Activated naive CD8-positive, alpha-beta T cell (primary cell): ENCODE measurements at regions not wholly inside any gene's neighbourhood (a gene's known extent, or its start where the extent isn't known, plus 50 kb on each side); places are given as distances from the start of the nearest gene placed in this dataset.
"Not testable (repeated sequence)": the region's sequence is repeated elsewhere in the genome, so short reads cannot be mapped to it uniquely, and the experiment has no call there.

ENCODE experiments used
- H3K27ac Mint-ChIP-seq: one replicate; pipeline ENCODE4 v1.8.0; 2021; ENCODE audit warnings: mixed read lengths
- H3K27me3 Mint-ChIP-seq: one replicate; pipeline ENCODE4 v1.8.0; 2021; ENCODE audit warnings: mixed read lengths
- H3K36me3 Mint-ChIP-seq: one replicate; pipeline ENCODE4 v1.8.0; 2021; ENCODE audit warnings: mixed read lengths
- H3K4me1 Mint-ChIP-seq: one replicate; pipeline ENCODE4 v1.8.0; 2021; ENCODE audit warnings: low read depth, mixed read lengths
- H3K4me3 Mint-ChIP-seq: one replicate; pipeline ENCODE4 v1.8.0; 2021; ENCODE audit warnings: mild to moderate bottlenecking, mixed read lengths
- H3K9me3 Mint-ChIP-seq: one replicate; pipeline ENCODE4 v1.8.0; 2021; ENCODE audit warnings: low read depth, mixed read lengths

- Mint-ChIP-seq H3K4me1 (peaks cover 5% of the 10 kb centered on the region), H3K36me3 (peaks cover 23% of the 10 kb centered on the region), H3K9me3 (no peaks in the 10 kb centered on the region), H3K27me3 (no peaks in the 10 kb centered on the region), H3K4me3 (no peak overlapping the region), H3K27ac (no peak overlapping the region)
Observed at GRCh38 chrX:74216421-74216820, 87.6 kb upstream of the ZCCHC13 start.

GRCh38 chrX:74211911-74212310, 92.1 kb upstream of the ZCCHC13 start:
- no peaks in the 10 kb centered on the region for H3K27me3 Mint-ChIP-seq
- peaks cover 17% of the 10 kb centered on the region for H3K36me3 Mint-ChIP-seq
- H3K9me3 Mint-ChIP-seq: no peaks in the 10 kb centered on the region
- no peak overlapping the region for H3K4me3 Mint-ChIP-seq
- no peak overlapping the region for H3K27ac Mint-ChIP-seq
- H3K4me1 Mint-ChIP-seq: no peaks in the 10 kb centered on the region

- H3K4me3 Mint-ChIP-seq: no peak overlapping the region
- H3K4me1 Mint-ChIP-seq: no peaks in the 10 kb centered on the region
- no peak overlapping the region for H3K27ac Mint-ChIP-seq
- no peaks in the 10 kb centered on the region for H3K27me3 Mint-ChIP-seq
- H3K36me3 Mint-ChIP-seq: peaks cover 6% of the 10 kb centered on the region
- no peaks in the 10 kb centered on the region for H3K9me3 Mint-ChIP-seq
Observed at GRCh38 chrX:74207539-74207938, 96.4 kb upstream of the ZCCHC13 start.

GRCh38 chrX:74195605-74196004, 108.4 kb upstream of the ZCCHC13 start:
- Mint-ChIP-seq H3K27ac (no peak overlapping the region), H3K27me3 (no peaks in the 10 kb centered on the region), H3K4me1 (no peaks in the 10 kb centered on the region), H3K9me3 (peaks cover 2% of the 10 kb centered on the region), H3K4me3 (no peak overlapping the region), H3K36me3 (peaks cover 2% of the 10 kb centered on the region)

GRCh38 chrX:74195120-74195519, 108.9 kb upstream of the ZCCHC13 start:
- Mint-ChIP-seq H3K27me3 (no peaks in the 10 kb centered on the region), H3K4me3 (no peak overlapping the region), H3K4me1 (no peaks in the 10 kb centered on the region), H3K9me3 (peaks cover 4% of the 10 kb centered on the region), H3K36me3 (peaks cover 2% of the 10 kb centered on the region), H3K27ac (no peak overlapping the region)

GRCh38 chrX:74187211-74187610, 116.8 kb upstream of the ZCCHC13 start:
- Mint-ChIP-seq H3K36me3 (peaks cover 2% of the 10 kb centered on the region), H3K27ac (no peak overlapping the region), H3K4me1 (no peaks in the 10 kb centered on the region), H3K4me3 (no peak overlapping the region), H3K27me3 (no peaks in the 10 kb centered on the region), H3K9me3 (peaks cover 4% of the 10 kb centered on the region)

- H3K4me3 Mint-ChIP-seq, H3K27me3 Mint-ChIP-seq, H3K4me1 Mint-ChIP-seq, H3K27ac Mint-ChIP-seq, H3K9me3 Mint-ChIP-seq, H3K36me3 Mint-ChIP-seq: not testable (repeated sequence)
Observed at GRCh38 chrX:74183047-74183446, 120.9 kb upstream of the ZCCHC13 start.

GRCh38 chrX:74181976-74182375, 122.0 kb upstream of the ZCCHC13 start:
- not testable (repeated sequence) for H3K4me3 Mint-ChIP-seq, H3K27me3 Mint-ChIP-seq, H3K36me3 Mint-ChIP-seq, H3K4me1 Mint-ChIP-seq, H3K27ac Mint-ChIP-seq, H3K9me3 Mint-ChIP-seq

- no peak overlapping the region for H3K27ac Mint-ChIP-seq
- H3K9me3 Mint-ChIP-seq: no peaks in the 10 kb centered on the region
- H3K36me3 Mint-ChIP-seq: peaks cover 2% of the 10 kb centered on the region
- H3K4me3 Mint-ChIP-seq: no peak overlapping the region
- no peaks in the 10 kb centered on the region for H3K4me1 Mint-ChIP-seq
- no peaks in the 10 kb centered on the region for H3K27me3 Mint-ChIP-seq
Observed at GRCh38 chrX:74180716-74181115, 123.3 kb upstream of the ZCCHC13 start.

GRCh38 chrX:74179990-74180389, 124.0 kb upstream of the ZCCHC13 start:
- H3K4me1 Mint-ChIP-seq: no peaks in the 10 kb centered on the region
- H3K9me3 Mint-ChIP-seq: no peaks in the 10 kb centered on the region
- H3K27ac Mint-ChIP-seq: no peak overlapping the region
- no peak overlapping the region for H3K4me3 Mint-ChIP-seq
- no peaks in the 10 kb centered on the region for H3K27me3 Mint-ChIP-seq
- peaks cover 2% of the 10 kb centered on the region for H3K36me3 Mint-ChIP-seq

GRCh38 chrX:74179499-74179898, 124.5 kb upstream of the ZCCHC13 start:
- H3K9me3 Mint-ChIP-seq: peaks cover 4% of the 10 kb centered on the region

GRCh38 chrX:74179071-74179470, 124.9 kb upstream of the ZCCHC13 start:
- H3K4me3 Mint-ChIP-seq: no peak overlapping the region
- H3K27me3 Mint-ChIP-seq: no peaks in the 10 kb centered on the region
- no peak overlapping the region for H3K27ac Mint-ChIP-seq
- no peaks in the 10 kb centered on the region for H3K4me1 Mint-ChIP-seq
- H3K36me3 Mint-ChIP-seq: peaks cover 6% of the 10 kb centered on the region
- H3K9me3 Mint-ChIP-seq: peaks cover 4% of the 10 kb centered on the region

More at GRCh38 chrX:74179499-74179898, 124.5 kb upstream of the ZCCHC13 start:
- peaks cover 3% of the 10 kb centered on the region for H3K36me3 Mint-ChIP-seq
- H3K4me3 Mint-ChIP-seq: no peak overlapping the region
- H3K27ac Mint-ChIP-seq: no peak overlapping the region
- H3K27me3 Mint-ChIP-seq: no peaks in the 10 kb centered on the region
- no peaks in the 10 kb centered on the region for H3K4me1 Mint-ChIP-seq

- Mint-ChIP-seq H3K27ac (no peak overlapping the region), H3K4me1 (no peaks in the 10 kb centered on the region), H3K9me3 (peaks cover 4% of the 10 kb centered on the region), H3K4me3 (no peak overlapping the region), H3K36me3 (peaks cover 4% of the 10 kb centered on the region), H3K27me3 (no peaks in the 10 kb centered on the region)
Observed at GRCh38 chrX:74178536-74178935, 125.4 kb upstream of the ZCCHC13 start.

- H3K4me1 Mint-ChIP-seq: no peaks in the 10 kb centered on the region
- no peaks in the 10 kb centered on the region for H3K27me3 Mint-ChIP-seq
- H3K9me3 Mint-ChIP-seq: peaks cover 11% of the 10 kb centered on the region
- H3K4me3 Mint-ChIP-seq: no peak overlapping the region
- no peak overlapping the region for H3K27ac Mint-ChIP-seq
- H3K36me3 Mint-ChIP-seq: peaks cover 14% of the 10 kb centered on the region
Observed at GRCh38 chrX:74171465-74171864, 132.5 kb upstream of the ZCCHC13 start.

GRCh38 chrX:74162199-74162598, 141.8 kb upstream of the ZCCHC13 start:
- no peak overlapping the region for H3K27ac Mint-ChIP-seq
- H3K4me3 Mint-ChIP-seq: no peak overlapping the region
- no peaks in the 10 kb centered on the region for H3K4me1 Mint-ChIP-seq
- H3K9me3 Mint-ChIP-seq: peaks cover 5% of the 10 kb centered on the region
- no peaks in the 10 kb centered on the region for H3K27me3 Mint-ChIP-seq
- H3K36me3 Mint-ChIP-seq: peaks cover 3% of the 10 kb centered on the region

- Mint-ChIP-seq H3K36me3 (peaks cover 5% of the 10 kb centered on the region), H3K27ac (no peak overlapping the region), H3K9me3 (peaks cover 5% of the 10 kb centered on the region), H3K4me1 (no peaks in the 10 kb centered on the region), H3K4me3 (no peak overlapping the region), H3K27me3 (no peaks in the 10 kb centered on the region)
Observed at GRCh38 chrX:74160816-74161215, 143.2 kb upstream of the ZCCHC13 start.

- no peaks in the 10 kb centered on the region for H3K27me3 Mint-ChIP-seq
- no peak overlapping the region for H3K27ac Mint-ChIP-seq
- no peak overlapping the region for H3K4me3 Mint-ChIP-seq
- H3K36me3 Mint-ChIP-seq: peaks cover 5% of the 10 kb centered on the region
- H3K9me3 Mint-ChIP-seq: peaks cover 5% of the 10 kb centered on the region
- no peaks in the 10 kb centered on the region for H3K4me1 Mint-ChIP-seq
Observed at GRCh38 chrX:74160358-74160757, 143.6 kb upstream of the ZCCHC13 start.
